Endothelial cell of umbilical vein (primary cell): ENCODE measurements at regions not wholly inside any gene's neighbourhood (a gene's known extent, or its start where the extent isn't known, plus 50 kb on each side); places are given as distances from the start of the nearest gene placed in this dataset.
A peak's percentile ranks its signal among the peaks of the same experiment; 100 is the strongest.
"Not testable (repeated sequence)": the region's sequence is repeated elsewhere in the genome, so short reads cannot be mapped to it uniquely, and the experiment has no call there.

ENCODE experiments used
- BruUV-seq: library from RNA; stranded (reverse); fragments of 400-500 nt; replicated peaks from 2 replicates; lab custom pipeline; 2021; lab: Mats Ljungman, UMichigan
- CTCF ChIA-PET: fragments of 300-600, 350-600 bp; sonication (Branson Sonifier 250); formaldehyde crosslinking; loops from one replicate; lab custom pipeline; 2021; ENCODE audit warnings: antibody characterized with exemption, inconsistent platforms; lab: Charles Lee
- POLR2A ChIA-PET: fragments of 300-600, 350-600 bp; sonication (Branson Sonifier 250); formaldehyde crosslinking; loops from one replicate; lab custom pipeline; 2021; ENCODE audit warnings: antibody characterized with exemption, inconsistent platforms; lab: Charles Lee
- DNase-seq: peaks from one replicate; pipeline ENCODE4 v3.0.0-alpha.2; 2011; ENCODE audit warnings: low read depth, low spot score
- FAIRE-seq: peaks from 2 replicates; lab custom pipeline; 2011; peaks lifted over from hg19 to GRCh38; lab: Jason Lieb, UNC
- H2AFZ ChIP-seq: 2 replicates; pipeline ENCODE4 v1.6.0; 2012; ENCODE audit warnings: low read depth, low read length, control low read depth, inconsistent platforms
- H3K27ac ChIP-seq: 2 replicates; pipeline ENCODE4 v1.5.1; 2011; ENCODE audit warnings: low read depth, mild to moderate bottlenecking, control low read depth, low read length, moderate library complexity; ENCODE audit not compliant: insufficient read depth
- H3K27me3 ChIP-seq, 2 experiments: 2 replicates each; pipeline versions ENCODE4 v1.6.0 to v1.6.1; 2011; ENCODE audit warnings: low read length in 2 of 2, mixed read lengths in 1 of 2; ENCODE audit not compliant: control insufficient read depth in 2 of 2, insufficient read depth in 2 of 2
- H3K36me3 ChIP-seq, 2 experiments: 2 replicates in 1 of 2; 3 replicates in 1 of 2; pipeline ENCODE4 v1.5.1; 2011; ENCODE audit warnings: low read length in 2 of 2, mild to moderate bottlenecking in 1 of 2, moderate library complexity in 1 of 2; ENCODE audit not compliant: control insufficient read depth in 2 of 2, insufficient read depth in 2 of 2; ENCODE audit errors: extremely low read depth in 1 of 2
- H3K4me1 ChIP-seq: 3 replicates; pipeline ENCODE4 v1.5.1; 2011; ENCODE audit warnings: mild to moderate bottlenecking, low read length; ENCODE audit not compliant: control insufficient read depth, insufficient read depth; ENCODE audit errors: extremely low read depth
- H3K4me2 ChIP-seq: 2 replicates; pipeline ENCODE4 v1.6.1; 2011; ENCODE audit warnings: low read length, control low read depth, mixed read lengths; ENCODE audit not compliant: insufficient read depth
- H3K4me3 ChIP-seq, 3 experiments: fragments of 200-600 bp in 1 of 3; sonication (generic), shearing (Covaris generic) in 1 of 3; replicated peaks in 1 of 3; 2 replicates each; pipeline ENCODE4 v1.5.1; 2011 to 2016; ENCODE audit warnings: control low read depth in 3 of 3, low read length in 3 of 3, mild to moderate bottlenecking in 2 of 3, inconsistent platforms in 1 of 3, low read depth in 1 of 3, moderate library complexity in 1 of 3; ENCODE audit not compliant: insufficient read depth in 1 of 3
- H3K79me2 ChIP-seq: 2 replicates; pipeline ENCODE4 v1.6.0; 2012; ENCODE audit warnings: low read length, inconsistent platforms; ENCODE audit not compliant: control insufficient read depth, insufficient read depth
- H3K9ac ChIP-seq: replicated peaks from 2 replicates; pipeline ENCODE3; 2011; ENCODE audit warnings: low read length, control low read depth; ENCODE audit not compliant: insufficient read depth; ENCODE audit errors: extremely low read depth
- H3K9me1 ChIP-seq: replicated peaks from 3 replicates; pipeline ENCODE4 v1.6.0; 2011; ENCODE audit warnings: mild to moderate bottlenecking, low read length; ENCODE audit not compliant: control insufficient read depth, insufficient read depth; ENCODE audit errors: extremely low read depth
- H3K9me3 ChIP-seq: replicated peaks from 2 replicates; pipeline ENCODE4 v1.5.1; 2012; ENCODE audit warnings: low read length, inconsistent platforms; ENCODE audit not compliant: control insufficient read depth, insufficient read depth
- H4K20me1 ChIP-seq: replicated peaks from 2 replicates; pipeline ENCODE3; 2011; ENCODE audit warnings: mild to moderate bottlenecking, low read length; ENCODE audit not compliant: control insufficient read depth, insufficient read depth; ENCODE audit errors: extremely low read depth
- EZH2 ChIP-seq: IDR thresholded peaks from 2 replicates; pipeline ENCODE4 v1.6.1; 2012; ENCODE audit warnings: borderline replicate concordance, low read depth, mild to moderate bottlenecking, moderate library complexity, low read length, inconsistent platforms; ENCODE audit not compliant: severe bottlenecking
- FOS ChIP-seq: IDR thresholded peaks from 2 replicates; pipeline ENCODE4 v1.6.1; 2011; ENCODE audit warnings: mild to moderate bottlenecking, low read length, moderate library complexity, borderline replicate concordance; ENCODE audit not compliant: insufficient read depth
- GATA2 ChIP-seq: IDR thresholded peaks from 2 replicates; pipeline ENCODE4 v1.7.0; 2011; ENCODE audit warnings: low read depth, mild to moderate bottlenecking, moderate library complexity, mixed read lengths, low read length; ENCODE audit not compliant: insufficient read length, insufficient read depth
- JUN ChIP-seq: IDR thresholded peaks from 2 replicates; pipeline ENCODE4 v1.6.1; 2011; ENCODE audit warnings: borderline replicate concordance, low read depth; ENCODE audit not compliant: insufficient read length, insufficient read depth
- MYC ChIP-seq: IDR thresholded peaks from one replicate; pipeline ENCODE4 v1.6.1; 2011; ENCODE audit warnings: mild to moderate bottlenecking, low read depth, low read length
- POLR2A ChIP-seq: IDR thresholded peaks from 2 replicates; pipeline ENCODE4 v1.6.1; 2012; ENCODE audit warnings: low read depth, mild to moderate bottlenecking, control low read depth, low read length
- POLR2AphosphoS5 ChIP-seq: IDR thresholded peaks from 2 replicates; pipeline ENCODE4 v1.6.1; 2012; ENCODE audit warnings: low read depth, mild to moderate bottlenecking, control low read depth, low read length, moderate library complexity; ENCODE audit not compliant: insufficient read depth
- dilution Hi-C: fragments of 300-500 bp; cut with MboI; formaldehyde crosslinking; loops from one replicate; pipeline ENCODE4 v1.15.0; 2019; ENCODE audit warnings: low sequenced_read_pairs; ENCODE audit not compliant: extremely low pct_ligation_motif_present
- intact Hi-C: fragments of 100-400 bp; cut with micrococcal nuclease; formaldehyde crosslinking; loops from one replicate; pipeline ENCODE4 v1.10.0; 2022
- TF ChIP-seq, protein P1 (sequence below): IDR thresholded peaks from 2 replicates; pipeline ENCODE4 v1.6.1; 2011; ENCODE audit not compliant: insufficient read depth, insufficient read length
- TF ChIP-seq, protein P2 (sequence below), 2 donors: IDR thresholded peaks; 1 replicate in 1 of 2; 2 replicates in 1 of 2; pipeline ENCODE4 v1.5.1; 2011; ENCODE audit warnings: low read length in 2 of 2, mild to moderate bottlenecking in 2 of 2, moderate library complexity in 2 of 2, control low read depth in 1 of 2, inconsistent platforms in 1 of 2, low read depth in 1 of 2; ENCODE audit not compliant: insufficient read depth in 1 of 2; ENCODE audit errors: extremely low read depth in 1 of 2

DNA sequence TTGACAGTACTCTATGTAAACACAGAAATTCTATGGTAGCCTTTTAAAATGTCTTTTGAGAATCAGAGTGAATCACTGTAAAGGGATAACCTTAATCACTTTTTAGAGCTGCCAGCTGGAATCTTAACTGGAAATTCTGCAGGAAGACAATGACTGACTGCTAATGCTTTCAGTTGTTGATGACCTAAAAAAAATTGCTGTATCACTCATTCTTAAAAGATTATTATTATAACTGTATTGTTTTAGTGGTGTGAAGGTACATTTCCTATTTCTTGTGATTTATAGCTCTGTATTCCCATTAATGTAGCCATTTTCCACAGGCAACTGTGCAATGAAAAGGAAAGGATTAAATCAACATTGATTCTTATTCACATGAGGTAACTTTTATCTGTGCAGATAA lies 260.5 kb downstream of the CALCRL start:
- H4K20me1 ChIP-seq = no peaks in the 10 kb centered on the region
- H3K27me3 ChIP-seq = no peaks in the 10 kb centered on the region
- H3K4me1 ChIP-seq = peaks cover 18% of the 10 kb centered on the region
- H3K79me2 ChIP-seq = no peaks in the 10 kb centered on the region
- intact Hi-C loops (no loop called here), dilution Hi-C loops (no loop called here)
- H3K27ac ChIP-seq = no peak overlapping the region
- TF ChIP-seq JUN = peak; percentile 17
- no peak for TF ChIP-seq EZH2
- no peak for TF ChIP-seq MYC
- FAIRE-seq (peak; percentile 12), DNase-seq (peak; percentile 89)
- H3K9ac ChIP-seq = no peak overlapping the region
- BruUV-seq = no TSS peak
- ChIA-PET CTCF (interaction anchor here (0.7 to 1.3 kb wide), 5 partner anchors 10 to 70 kb away, joined by 3 to 6 read pairs (median 3); no protein-coding TSS in a partner anchor), POLR2A (no interaction called here)
- no peak overlapping the region for H3K4me2 ChIP-seq
- no peaks in the 10 kb centered on the region for H3K36me3 ChIP-seq
- H3K4me3 ChIP-seq = no peak overlapping the region
- H2AFZ ChIP-seq = no peak overlapping the region
- H3K9me3 ChIP-seq = no peaks in the 10 kb centered on the region
- no peaks in the 10 kb centered on the region for H3K9me1 ChIP-seq

DNA sequence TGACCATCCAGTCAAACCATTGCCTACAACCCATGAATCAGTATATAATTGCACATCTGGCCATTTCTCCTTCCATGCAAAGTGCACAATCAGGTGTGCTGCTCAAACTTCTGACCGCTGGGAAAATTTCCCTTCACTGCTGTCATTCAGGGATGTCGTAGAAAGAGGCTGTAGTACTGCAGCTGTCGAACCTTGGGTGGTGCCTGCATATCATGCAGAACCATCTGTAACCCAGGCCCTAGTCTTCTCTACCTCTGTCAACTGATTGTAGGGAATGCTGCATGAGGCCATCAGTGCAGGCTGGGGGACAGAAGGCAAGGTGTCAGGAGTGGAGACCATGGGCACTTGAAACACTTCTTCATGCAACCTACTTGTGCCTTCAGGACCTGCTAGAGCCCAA lies 267.5 kb downstream of the CALCRL start:
- H3K9me3 ChIP-seq = no peaks in the 10 kb centered on the region
- no peaks in the 10 kb centered on the region for H3K27me3 ChIP-seq
- H2AFZ ChIP-seq = no peak overlapping the region
- TF ChIP-seq EZH2 (no peak), GATA2 (no peak), POLR2AphosphoS5 (no peak), JUN (no peak), MYC (no peak), POLR2A (no peak), FOS (no peak)
- TF ChIP-seq, protein P1, sequence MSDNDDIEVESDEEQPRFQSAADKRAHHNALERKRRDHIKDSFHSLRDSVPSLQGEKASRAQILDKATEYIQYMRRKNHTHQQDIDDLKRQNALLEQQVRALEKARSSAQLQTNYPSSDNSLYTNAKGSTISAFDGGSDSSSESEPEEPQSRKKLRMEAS = no peak
- TF ChIP-seq, protein P2, sequence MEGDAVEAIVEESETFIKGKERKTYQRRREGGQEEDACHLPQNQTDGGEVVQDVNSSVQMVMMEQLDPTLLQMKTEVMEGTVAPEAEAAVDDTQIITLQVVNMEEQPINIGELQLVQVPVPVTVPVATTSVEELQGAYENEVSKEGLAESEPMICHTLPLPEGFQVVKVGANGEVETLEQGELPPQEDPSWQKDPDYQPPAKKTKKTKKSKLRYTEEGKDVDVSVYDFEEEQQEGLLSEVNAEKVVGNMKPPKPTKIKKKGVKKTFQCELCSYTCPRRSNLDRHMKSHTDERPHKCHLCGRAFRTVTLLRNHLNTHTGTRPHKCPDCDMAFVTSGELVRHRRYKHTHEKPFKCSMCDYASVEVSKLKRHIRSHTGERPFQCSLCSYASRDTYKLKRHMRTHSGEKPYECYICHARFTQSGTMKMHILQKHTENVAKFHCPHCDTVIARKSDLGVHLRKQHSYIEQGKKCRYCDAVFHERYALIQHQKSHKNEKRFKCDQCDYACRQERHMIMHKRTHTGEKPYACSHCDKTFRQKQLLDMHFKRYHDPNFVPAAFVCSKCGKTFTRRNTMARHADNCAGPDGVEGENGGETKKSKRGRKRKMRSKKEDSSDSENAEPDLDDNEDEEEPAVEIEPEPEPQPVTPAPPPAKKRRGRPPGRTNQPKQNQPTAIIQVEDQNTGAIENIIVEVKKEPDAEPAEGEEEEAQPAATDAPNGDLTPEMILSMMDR (IDR thresholded peaks at IDR 0.05; ENCODE audit: extremely low read depth in 1 of 2, insufficient read depth in 1 of 2, low read depth in 1 of 2, low read length in 2 of 2) = no peak
- no peak overlapping the region for H3K27ac ChIP-seq
- dilution Hi-C loops = no loop called here
- no peaks in the 10 kb centered on the region for H4K20me1 ChIP-seq
- H3K4me1 ChIP-seq = no peaks in the 10 kb centered on the region
- FAIRE-seq (no peak), DNase-seq (no peak)
- H3K4me3 ChIP-seq = no peak overlapping the region
- H3K36me3 ChIP-seq = no peaks in the 10 kb centered on the region
- no peak overlapping the region for H3K4me2 ChIP-seq
- intact Hi-C loops = no loop called here
- ChIA-PET CTCF (interaction anchor here (1.4 kb wide), 1 partner anchor 9 kb away, joined by 3 read pairs; no protein-coding TSS in a partner anchor), POLR2A (no interaction called here)
- H3K79me2 ChIP-seq = no peaks in the 10 kb centered on the region
- no peaks in the 10 kb centered on the region for H3K9me1 ChIP-seq
- no TSS peak for BruUV-seq
- H3K9ac ChIP-seq = no peak overlapping the region

DNA sequence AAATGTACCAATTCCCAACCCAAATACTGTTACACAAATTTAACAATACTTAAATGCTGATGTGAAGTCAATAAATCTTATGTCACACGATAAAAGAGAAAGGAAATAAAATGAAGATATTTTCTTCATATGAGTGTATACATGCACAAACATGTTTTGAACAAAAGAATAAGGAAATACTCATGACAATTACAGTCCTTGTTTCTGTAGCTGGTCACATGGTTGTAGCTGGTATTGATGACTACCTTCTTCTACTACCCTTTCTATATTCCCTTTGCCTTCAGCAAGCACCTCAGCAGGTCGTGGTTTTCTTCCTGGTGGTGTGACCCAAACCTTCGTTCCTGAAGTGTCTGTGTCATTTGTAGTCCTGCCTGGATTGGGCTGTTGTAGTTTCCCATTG lies 269.2 kb downstream of the CALCRL start:
- H2AFZ ChIP-seq, POLR2A ChIA-PET, H3K27ac ChIP-seq, H3K4me3 ChIP-seq, H3K79me2 ChIP-seq, H4K20me1 ChIP-seq, DNase-seq, H3K36me3 ChIP-seq, H3K4me1 ChIP-seq, H3K9ac ChIP-seq, dilution Hi-C loops, H3K9me3 ChIP-seq, FAIRE-seq, H3K9me1 ChIP-seq, H3K4me2 ChIP-seq, H3K27me3 ChIP-seq, intact Hi-C loops, BruUV-seq: not testable (repeated sequence)
- CTCF ChIA-PET = interaction anchor here (1.4 kb wide), 1 partner anchor 11 kb away, joined by 3 read pairs; no protein-coding TSS in a partner anchor
